ENCODE measurements at regions not wholly inside any gene's neighbourhood (a gene's known extent, or its start where the extent isn't known, plus 50 kb on each side); places are given as distances from the start of the nearest gene placed in this dataset.

- Histone ChIP-seq H3K36me3 (ENCODE audit: low read length) (no peaks in the 10 kb centered on the region), H3K9me3 (ENCODE audit: insufficient read depth, low read length) (peaks cover 14% of the 10 kb centered on the region; the same call in 1 of the 2 replicates), H3K4me3 (ENCODE audit: insufficient read depth, low read length, poor library complexity, severe bottlenecking) (no peak overlapping the region), H3K9ac (ENCODE audit: low read length) (no peak overlapping the region), H3K9me2 (replicated peaks; ENCODE audit: insufficient read depth, low read length) (no peaks in the 10 kb centered on the region), H3K79me2 (ENCODE audit: insufficient read depth, low read length) (no peaks in the 10 kb centered on the region), H2AFZ (ENCODE audit: low read depth, low read length, severe bottlenecking) (no peak overlapping the region), H4K20me1 (ENCODE audit: low read depth, low read length) (no peaks in the 10 kb centered on the region), H3K27me3 (ENCODE audit: low read length) (no peaks in the 10 kb centered on the region), H3K27ac (ENCODE audit: low read depth, low read length) (no peak overlapping the region), H3K4me2 (ENCODE audit: low read depth, low read length, poor library complexity, severe bottlenecking) (no peak overlapping the region), H3F3A (ENCODE audit: insufficient read depth) (no peaks in the 10 kb centered on the region)
- TF ChIP-seq EZH2phosphoT487 (conservative IDR thresholded peaks at IDR 0.05; ENCODE audit: low read length) (no peak), CTCF (IDR thresholded peaks at IDR 0.05; ENCODE audit: insufficient read depth, low read length, poor library complexity, severe bottlenecking) (no peak)
These were observed 142.5 kb downstream of the C1orf94 start for GRCh38 chr1:34319218-34319617.

GRCh38 chr1:34320053-34320669, 143.5 kb downstream of the C1orf94 start:
- Histone ChIP-seq H3K9ac (ENCODE audit: low read length) (no peak overlapping the region), H3K4me3 (ENCODE audit: insufficient read depth, low read length, poor library complexity, severe bottlenecking) (no peak overlapping the region), H3K4me2 (ENCODE audit: low read depth, low read length, poor library complexity, severe bottlenecking) (no peak overlapping the region), H3F3A (ENCODE audit: insufficient read depth) (no peaks in the 10 kb centered on the region), H4K20me1 (ENCODE audit: low read depth, low read length) (no peaks in the 10 kb centered on the region), H3K27ac (ENCODE audit: low read depth, low read length) (no peak overlapping the region), H3K36me3 (ENCODE audit: low read length) (no peaks in the 10 kb centered on the region), H3K9me2 (replicated peaks; ENCODE audit: insufficient read depth, low read length) (no peaks in the 10 kb centered on the region), H3K9me3 (ENCODE audit: insufficient read depth, low read length) (peaks cover 14% of the 10 kb centered on the region; the same call in 1 of the 2 replicates), H3K79me2 (ENCODE audit: insufficient read depth, low read length) (no peaks in the 10 kb centered on the region), H3K27me3 (ENCODE audit: low read length) (no peaks in the 10 kb centered on the region), H2AFZ (ENCODE audit: low read depth, low read length, severe bottlenecking) (no peak overlapping the region)
- TF ChIP-seq EZH2phosphoT487 (conservative IDR thresholded peaks at IDR 0.05; ENCODE audit: low read length) (no peak), CTCF (IDR thresholded peaks at IDR 0.05; ENCODE audit: insufficient read depth, low read length, poor library complexity, severe bottlenecking) (no peak)

GRCh38 chr1:34322969-34323368, 146.3 kb downstream of the C1orf94 start:
- H3F3A ChIP-seq (ENCODE audit: insufficient read depth): no peaks in the 10 kb centered on the region
- TF ChIP-seq CTCF (IDR thresholded peaks at IDR 0.05; ENCODE audit: insufficient read depth, low read length, poor library complexity, severe bottlenecking) (no peak), EZH2phosphoT487 (conservative IDR thresholded peaks at IDR 0.05; ENCODE audit: low read length) (no peak)
- no peak overlapping the region for H3K4me3 ChIP-seq (ENCODE audit: insufficient read depth, low read length, poor library complexity, severe bottlenecking)
- H2AFZ ChIP-seq (ENCODE audit: low read depth, low read length, severe bottlenecking): no peak overlapping the region
- H4K20me1 ChIP-seq (ENCODE audit: low read depth, low read length): no peaks in the 10 kb centered on the region
- H3K36me3 ChIP-seq (ENCODE audit: low read length): no peaks in the 10 kb centered on the region
- H3K79me2 ChIP-seq (ENCODE audit: insufficient read depth, low read length): no peaks in the 10 kb centered on the region
- no peak overlapping the region for H3K4me2 ChIP-seq (ENCODE audit: low read depth, low read length, poor library complexity, severe bottlenecking)
- H3K9me3 ChIP-seq (ENCODE audit: insufficient read depth, low read length): no peaks in the 10 kb centered on the region
- H3K9ac ChIP-seq (ENCODE audit: low read length): no peak overlapping the region
- H3K27ac ChIP-seq (ENCODE audit: low read depth, low read length): no peak overlapping the region
- no peaks in the 10 kb centered on the region for H3K9me2 ChIP-seq (replicated peaks; ENCODE audit: insufficient read depth, low read length)
- no peaks in the 10 kb centered on the region for H3K27me3 ChIP-seq (ENCODE audit: low read length)

Measured in SU-DHL-6 (cell line).